ENCODE measurements at regions not wholly inside any gene's neighbourhood (a gene's known extent, or its start where the extent isn't known, plus 50 kb on each side); places are given as distances from the start of the nearest gene placed in this dataset.

DNA sequence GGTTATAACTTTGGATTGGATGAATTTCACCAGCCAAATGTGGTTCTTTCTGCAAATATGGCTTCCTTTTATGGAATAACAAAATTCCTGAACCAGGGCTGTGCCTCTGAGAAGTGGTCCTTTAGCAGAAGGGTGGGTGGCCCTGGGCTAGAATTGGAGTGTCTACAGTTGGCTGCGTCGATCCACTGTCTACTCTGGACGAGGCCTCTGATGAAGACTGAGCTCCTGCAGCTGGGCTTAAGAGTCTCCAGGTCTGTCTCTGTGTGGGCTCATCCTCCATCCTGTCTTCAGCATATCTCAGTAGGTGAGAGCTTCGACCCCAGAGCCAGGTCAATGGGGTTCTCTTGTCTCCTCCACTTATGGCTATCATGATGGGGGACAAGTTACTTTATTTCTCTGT lies 166.3 kb upstream of the PMEPA1 start:
- H3K4me3 ChIP-seq (ENCODE audit: low read depth, low read length) = no peak overlapping the region
- POLR2A ChIA-PET = no interaction called here
- H3K27me3 ChIP-seq (ENCODE audit: control insufficient read depth, insufficient read depth, low read length) = peaks cover 16% of the 10 kb centered on the region
- TF ChIP-seq, protein P1, sequence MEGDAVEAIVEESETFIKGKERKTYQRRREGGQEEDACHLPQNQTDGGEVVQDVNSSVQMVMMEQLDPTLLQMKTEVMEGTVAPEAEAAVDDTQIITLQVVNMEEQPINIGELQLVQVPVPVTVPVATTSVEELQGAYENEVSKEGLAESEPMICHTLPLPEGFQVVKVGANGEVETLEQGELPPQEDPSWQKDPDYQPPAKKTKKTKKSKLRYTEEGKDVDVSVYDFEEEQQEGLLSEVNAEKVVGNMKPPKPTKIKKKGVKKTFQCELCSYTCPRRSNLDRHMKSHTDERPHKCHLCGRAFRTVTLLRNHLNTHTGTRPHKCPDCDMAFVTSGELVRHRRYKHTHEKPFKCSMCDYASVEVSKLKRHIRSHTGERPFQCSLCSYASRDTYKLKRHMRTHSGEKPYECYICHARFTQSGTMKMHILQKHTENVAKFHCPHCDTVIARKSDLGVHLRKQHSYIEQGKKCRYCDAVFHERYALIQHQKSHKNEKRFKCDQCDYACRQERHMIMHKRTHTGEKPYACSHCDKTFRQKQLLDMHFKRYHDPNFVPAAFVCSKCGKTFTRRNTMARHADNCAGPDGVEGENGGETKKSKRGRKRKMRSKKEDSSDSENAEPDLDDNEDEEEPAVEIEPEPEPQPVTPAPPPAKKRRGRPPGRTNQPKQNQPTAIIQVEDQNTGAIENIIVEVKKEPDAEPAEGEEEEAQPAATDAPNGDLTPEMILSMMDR (IDR thresholded peaks at IDR 0.05; ENCODE audit: low read depth, low read length) = no peak
- DNase-seq (ENCODE audit: low read depth, low spot score) = no peak
- H3K27ac ChIP-seq (ENCODE audit: low read depth, low read length) = no peak overlapping the region
- CTCF ChIA-PET = no interaction called here
- H3K9me3 ChIP-seq (ENCODE audit: control insufficient read depth, insufficient read depth, low read length) = no peaks in the 10 kb centered on the region

DNA sequence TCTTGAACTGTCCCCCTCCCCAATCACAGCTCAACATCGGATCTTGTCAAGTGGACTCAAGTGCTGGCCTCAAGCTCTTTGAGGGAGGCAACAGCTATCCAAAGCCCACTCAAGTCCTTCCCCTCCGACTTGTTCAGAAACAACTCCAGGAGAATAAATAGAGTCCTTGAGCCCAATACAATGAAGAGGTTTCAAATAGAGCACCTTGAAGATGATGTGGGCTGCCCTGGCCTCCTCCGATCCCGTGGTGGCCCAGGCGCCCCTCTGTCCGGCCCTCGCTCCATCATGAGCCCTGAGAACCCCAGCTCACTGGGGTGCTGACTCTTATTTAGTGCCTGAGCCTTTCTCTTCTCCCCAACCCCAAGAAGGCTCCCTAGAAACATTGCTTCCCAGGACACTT lies 164.3 kb upstream of the PMEPA1 start:
- POLR2A ChIA-PET = interaction anchor here (0.6 kb wide), 1 partner anchor 126 kb away, joined by 3 read pairs; no protein-coding TSS in a partner anchor
- Histone ChIP-seq H3K9me3 (ENCODE audit: control insufficient read depth, insufficient read depth, low read length) (no peaks in the 10 kb centered on the region), H3K27ac (ENCODE audit: low read depth, low read length) (no peak overlapping the region), H3K4me3 (ENCODE audit: low read depth, low read length) (no peak overlapping the region), H3K27me3 (ENCODE audit: control insufficient read depth, insufficient read depth, low read length) (peaks cover 6% of the 10 kb centered on the region)
- CTCF ChIA-PET = interaction anchor here (1.2 kb wide), 1 partner anchor 220 kb away, joined by 3 read pairs; no protein-coding TSS in a partner anchor
- no peak for DNase-seq (ENCODE audit: low read depth, low spot score)
- TF ChIP-seq, protein P1 (IDR thresholded peaks at IDR 0.05; ENCODE audit: low read depth, low read length) = no peak

DNA sequence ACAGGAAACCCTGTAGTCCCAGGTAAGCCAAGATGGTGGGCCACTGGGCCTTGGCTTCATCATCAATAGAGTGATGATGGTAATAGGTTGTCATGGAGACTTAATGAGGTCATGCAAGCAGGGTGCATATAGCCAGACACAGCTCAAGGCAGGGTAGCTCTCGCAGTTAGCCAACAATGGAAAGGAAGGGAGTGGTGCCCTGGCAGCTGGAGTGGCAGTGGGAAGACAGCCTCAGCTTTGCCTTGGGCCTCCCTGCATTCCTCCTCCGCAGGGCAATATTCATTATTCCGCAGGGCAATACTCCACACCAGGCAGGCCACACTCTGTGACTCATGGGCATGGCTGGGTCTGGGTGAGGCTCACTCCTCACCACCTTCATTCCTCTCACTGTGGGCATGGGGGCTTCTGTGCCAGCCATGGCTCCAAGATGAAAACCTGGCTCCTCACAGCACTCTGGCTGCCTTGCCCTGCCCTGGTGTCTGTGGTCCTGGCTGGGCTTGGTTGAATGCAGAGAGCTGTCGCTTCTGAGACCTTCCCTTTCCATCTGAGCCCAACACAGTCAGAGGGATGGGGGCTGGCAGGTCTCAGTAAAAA lies 163.1 kb upstream of the PMEPA1 start:
- TF ChIP-seq, protein P1 (IDR thresholded peaks at IDR 0.05; ENCODE audit: low read depth, low read length) = no peak
- POLR2A ChIA-PET = no interaction called here
- peaks cover 5% of the 10 kb centered on the region for H3K27me3 ChIP-seq (ENCODE audit: control insufficient read depth, insufficient read depth, low read length)
- no peak for DNase-seq (ENCODE audit: low read depth, low spot score)
- H3K27ac ChIP-seq (ENCODE audit: low read depth, low read length) = no peak overlapping the region
- no peak overlapping the region for H3K4me3 ChIP-seq (ENCODE audit: low read depth, low read length)
- H3K9me3 ChIP-seq (ENCODE audit: control insufficient read depth, insufficient read depth, low read length) = no peaks in the 10 kb centered on the region
- CTCF ChIA-PET = interaction anchor here (1.2 kb wide), 1 partner anchor 219 kb away, joined by 3 read pairs; no protein-coding TSS in a partner anchor

DNA sequence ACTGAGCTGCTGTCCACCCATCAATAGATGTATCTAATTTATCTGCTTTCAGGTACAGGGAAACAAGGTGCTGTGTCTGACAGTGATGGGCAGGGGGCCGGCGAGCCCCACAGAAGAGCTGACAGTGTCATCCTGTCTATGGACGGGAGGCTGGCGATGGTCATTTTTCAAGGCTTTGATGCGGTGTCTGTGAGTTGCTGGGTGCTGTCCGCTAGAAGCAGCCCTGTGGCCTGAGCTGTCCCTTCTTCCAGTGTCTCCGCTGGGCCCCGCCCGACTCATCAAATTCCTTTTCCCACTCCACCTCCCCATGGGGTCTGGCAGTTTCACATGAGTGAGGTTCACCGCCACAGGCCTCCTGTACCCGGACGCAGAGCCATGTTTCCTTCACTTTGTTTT lies 161.4 kb upstream of the PMEPA1 start:
- DNase-seq (ENCODE audit: low read depth, low spot score) = no peak
- CTCF ChIA-PET = no interaction called here
- Histone ChIP-seq H3K4me3 (ENCODE audit: low read depth, low read length) (no peak overlapping the region), H3K27ac (ENCODE audit: low read depth, low read length) (no peak overlapping the region), H3K9me3 (ENCODE audit: control insufficient read depth, insufficient read depth, low read length) (no peaks in the 10 kb centered on the region), H3K27me3 (ENCODE audit: control insufficient read depth, insufficient read depth, low read length) (peaks cover 1% of the 10 kb centered on the region)
- POLR2A ChIA-PET = no interaction called here
- TF ChIP-seq, protein P1 (IDR thresholded peaks at IDR 0.05; ENCODE audit: low read depth, low read length) = no peak

DNA sequence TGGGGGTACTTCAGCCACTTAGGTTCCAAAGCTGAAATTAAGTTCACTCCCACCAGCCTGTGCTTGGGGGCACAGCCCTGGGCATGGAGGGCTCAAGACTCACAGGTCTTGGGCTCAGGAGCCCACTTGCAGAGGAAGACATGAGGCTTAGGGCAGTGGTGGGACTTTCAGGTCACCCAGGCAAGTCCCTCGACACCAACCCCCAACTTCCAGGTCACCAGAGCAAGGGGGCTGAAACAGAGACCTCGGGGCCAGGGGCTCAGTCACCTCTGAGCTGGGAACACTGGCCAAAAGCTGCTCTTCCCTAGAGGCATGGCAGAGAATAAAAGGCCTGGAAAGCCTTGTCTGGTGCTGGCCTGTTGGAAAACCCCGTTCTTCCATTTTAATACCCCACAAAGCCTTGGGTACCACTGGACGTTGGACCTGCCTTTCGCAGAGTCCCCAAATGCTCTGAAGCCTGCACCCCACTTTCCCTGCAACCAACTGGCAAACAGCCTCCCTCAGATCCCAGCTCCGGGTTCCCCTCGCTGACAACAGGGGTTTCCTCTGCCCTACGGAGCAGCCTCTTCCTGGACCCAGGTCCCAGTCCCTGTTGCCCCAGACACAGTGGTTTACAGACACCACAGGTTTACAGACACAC lies 160.9 kb upstream of the PMEPA1 start:
- ChIA-PET POLR2A (no interaction called here), CTCF (no interaction called here)
- H3K4me3 ChIP-seq (ENCODE audit: low read depth, low read length) = no peak overlapping the region
- no peaks in the 10 kb centered on the region for H3K9me3 ChIP-seq (ENCODE audit: control insufficient read depth, insufficient read depth, low read length)
- no peaks in the 10 kb centered on the region for H3K27me3 ChIP-seq (ENCODE audit: control insufficient read depth, insufficient read depth, low read length)
- H3K27ac ChIP-seq (ENCODE audit: low read depth, low read length) = no peak overlapping the region
- DNase-seq (ENCODE audit: low read depth, low spot score) = no peak
- TF ChIP-seq, protein P1 (IDR thresholded peaks at IDR 0.05; ENCODE audit: low read depth, low read length) = no peak

Measured in AG04450 (cell line).